ENCODE measurements at regions not wholly inside any gene's neighbourhood (a gene's known extent, or its start where the extent isn't known, plus 50 kb on each side); places are given as distances from the start of the nearest gene placed in this dataset.

GRCh38 chr7:16174253-16174652 lies 247.1 kb downstream of the CRPPA start:
- intact Hi-C loops (cut with micrococcal nuclease; ENCODE audit: unreplicated experiment) (no loop called here), in situ Hi-C loops (cut with HindIII; ENCODE audit: low pct_unique_long_range_greater_than_20kb, low sequenced_read_pairs) (no loop called here)
- POLR2A ChIA-PET, result no interaction called here

DNA sequence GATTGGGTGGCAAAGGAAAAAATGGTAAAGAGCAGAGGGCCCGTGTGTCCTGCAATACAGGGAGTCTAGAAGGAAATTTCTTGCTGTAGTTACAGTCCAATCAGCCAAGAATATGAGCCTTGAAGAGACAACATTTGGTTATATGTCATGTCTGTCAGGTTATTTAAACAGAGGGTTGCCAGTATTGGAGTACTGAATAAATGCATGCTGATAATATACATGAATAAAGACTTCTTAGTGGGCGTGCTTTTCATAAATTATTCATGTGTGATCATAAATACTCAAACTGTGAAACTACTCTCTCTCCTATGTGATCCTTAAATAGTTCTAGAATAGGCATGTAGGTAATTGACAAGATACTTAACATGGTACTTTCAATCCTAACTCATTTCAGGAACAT lies 249.0 kb downstream of the CRPPA start:
- no TSS peak for BruUV-seq (replicated peaks)
- CTCF ChIA-PET, result no interaction called here
- H3K4me3 ChIP-seq (ENCODE audit: low read depth in 2 of 2, low read length in 2 of 2), result no peak overlapping the region

More at GRCh38 chr7:16174253-16174652, 247.1 kb downstream of the CRPPA start:
- TF ChIP-seq TCF7L2 (IDR thresholded peaks at IDR 0.05; ENCODE audit: low read depth, low read length) (no peak), POLR2AphosphoS5 (IDR thresholded peaks at IDR 0.05; ENCODE audit: low read depth, low read length) (no peak), REST (IDR thresholded peaks at IDR 0.05; ENCODE audit: insufficient read depth in 1 of 2, low read depth in 2 of 2, low read length in 1 of 2) (no peak), SIN3A (IDR thresholded peaks at IDR 0.05; ENCODE audit: borderline replicate concordance, insufficient read depth, low read depth, low read length) (no peak)
- TF ChIP-seq, protein P1, sequence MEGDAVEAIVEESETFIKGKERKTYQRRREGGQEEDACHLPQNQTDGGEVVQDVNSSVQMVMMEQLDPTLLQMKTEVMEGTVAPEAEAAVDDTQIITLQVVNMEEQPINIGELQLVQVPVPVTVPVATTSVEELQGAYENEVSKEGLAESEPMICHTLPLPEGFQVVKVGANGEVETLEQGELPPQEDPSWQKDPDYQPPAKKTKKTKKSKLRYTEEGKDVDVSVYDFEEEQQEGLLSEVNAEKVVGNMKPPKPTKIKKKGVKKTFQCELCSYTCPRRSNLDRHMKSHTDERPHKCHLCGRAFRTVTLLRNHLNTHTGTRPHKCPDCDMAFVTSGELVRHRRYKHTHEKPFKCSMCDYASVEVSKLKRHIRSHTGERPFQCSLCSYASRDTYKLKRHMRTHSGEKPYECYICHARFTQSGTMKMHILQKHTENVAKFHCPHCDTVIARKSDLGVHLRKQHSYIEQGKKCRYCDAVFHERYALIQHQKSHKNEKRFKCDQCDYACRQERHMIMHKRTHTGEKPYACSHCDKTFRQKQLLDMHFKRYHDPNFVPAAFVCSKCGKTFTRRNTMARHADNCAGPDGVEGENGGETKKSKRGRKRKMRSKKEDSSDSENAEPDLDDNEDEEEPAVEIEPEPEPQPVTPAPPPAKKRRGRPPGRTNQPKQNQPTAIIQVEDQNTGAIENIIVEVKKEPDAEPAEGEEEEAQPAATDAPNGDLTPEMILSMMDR (IDR thresholded peaks at IDR 0.05), result no peak
- ATAC-seq (no peak), DNase-seq (ENCODE audit: low read depth, low spot score) (no peak)
- H3K9me3 ChIP-seq (ENCODE audit: control insufficient read depth, insufficient read depth, low read depth, low read length), result no peaks in the 10 kb centered on the region
- no peaks in the 10 kb centered on the region for H3K4me1 ChIP-seq (ENCODE audit: control insufficient read depth, insufficient read depth, low read length)
- CTCF ChIA-PET, result no interaction called here
- no peaks in the 10 kb centered on the region for H3K36me3 ChIP-seq (ENCODE audit: control insufficient read depth, insufficient read depth, low read length)
- no peak overlapping the region for H3K4me3 ChIP-seq (ENCODE audit: low read depth in 2 of 2, low read length in 2 of 2)
- H3K27me3 ChIP-seq (ENCODE audit: control insufficient read depth, insufficient read depth, low read length), result no peaks in the 10 kb centered on the region
- H3K27ac ChIP-seq (ENCODE audit: low read length), result no peak overlapping the region
- BruUV-seq (replicated peaks), result no TSS peak

More for the DNA sequence above, 249.0 kb downstream of the CRPPA start:
- POLR2A ChIA-PET, result no interaction called here
- in situ Hi-C loops (cut with HindIII; ENCODE audit: low pct_unique_long_range_greater_than_20kb, low sequenced_read_pairs) (no loop called here), intact Hi-C loops (cut with micrococcal nuclease; ENCODE audit: unreplicated experiment) (no loop called here)
- ATAC-seq (no peak), DNase-seq (ENCODE audit: low read depth, low spot score) (no peak)
- H3K4me1 ChIP-seq (ENCODE audit: control insufficient read depth, insufficient read depth, low read length), result no peaks in the 10 kb centered on the region
- no peaks in the 10 kb centered on the region for H3K27me3 ChIP-seq (ENCODE audit: control insufficient read depth, insufficient read depth, low read length)
- H3K36me3 ChIP-seq (ENCODE audit: control insufficient read depth, insufficient read depth, low read length), result no peaks in the 10 kb centered on the region
- TF ChIP-seq REST (IDR thresholded peaks at IDR 0.05; ENCODE audit: insufficient read depth in 1 of 2, low read depth in 2 of 2, low read length in 1 of 2) (no peak), TCF7L2 (IDR thresholded peaks at IDR 0.05; ENCODE audit: low read depth, low read length) (no peak), POLR2AphosphoS5 (IDR thresholded peaks at IDR 0.05; ENCODE audit: low read depth, low read length) (no peak), SIN3A (IDR thresholded peaks at IDR 0.05; ENCODE audit: borderline replicate concordance, insufficient read depth, low read depth, low read length) (no peak)
- TF ChIP-seq, protein P1 (IDR thresholded peaks at IDR 0.05), result no peak
- no peaks in the 10 kb centered on the region for H3K9me3 ChIP-seq (ENCODE audit: control insufficient read depth, insufficient read depth, low read depth, low read length)
- H3K27ac ChIP-seq (ENCODE audit: low read length), result no peak overlapping the region

Measured in Panc1 (cell line).